A549 (cell line): ENCODE measurements at regions not wholly inside any gene's neighbourhood (a gene's known extent, or its start where the extent isn't known, plus 50 kb on each side); places are given as distances from the start of the nearest gene placed in this dataset.

Experiments
- BCL3 ChIP-seq: fragments of >200 bp; sonication (Bioruptor Twin); formaldehyde crosslinking; IDR thresholded peaks from 3 replicates; pipeline ENCODE4 v1.6.1; 2016
- EP300 ChIP-seq, 2 experiments: fragments of >200 bp; sonication (Bioruptor Twin); formaldehyde crosslinking; IDR thresholded peaks; 2 replicates in 1 of 2; 3 replicates in 1 of 2; pipeline ENCODE4 v1.6.1; 2016 to 2017

- TF ChIP-seq EP300 (IDR thresholded peaks at IDR 0.05) (no peak), BCL3 (no peak)
These were observed 138.5 kb upstream of the LGALSL start for GRCh38 chr2:64315291-64315960.
